ENCODE measurements at regions not wholly inside any gene's neighbourhood (a gene's known extent, or its start where the extent isn't known, plus 50 kb on each side); places are given as distances from the start of the nearest gene placed in this dataset.

- TF ChIP-seq POLR2AphosphoS5 (IDR thresholded peaks at IDR 0.05) (no peak), CTCF (IDR thresholded peaks at IDR 0.05) (no peak), POLR2A (IDR thresholded peaks at IDR 0.05) (no peak)
Observed at GRCh38 chr9:90175865-90176264, 466.8 kb downstream of the DIRAS2 start.

Data from breast epithelium (tissue), 3 donors.